C4-2B (cell line): ENCODE measurements at regions not wholly inside any gene's neighbourhood (a gene's known extent, or its start where the extent isn't known, plus 50 kb on each side); places are given as distances from the start of the nearest gene placed in this dataset.

ENCODE experiments used
- H3K27ac ChIP-seq: fragments of 450-650 bp; 2 replicates; pipeline ENCODE4 v1.5.1; 2017
- CTCF ChIP-seq: fragments of 450-650 bp; conservative IDR thresholded peaks from 2 replicates; pipeline ENCODE4 v1.5.1; 2017; ENCODE audit warnings: mild to moderate bottlenecking
- ZFX ChIP-seq: fragments of 450-650 bp; IDR thresholded peaks from 2 replicates; pipeline ENCODE4 v1.6.1; 2017

GRCh38 chr20:53706466-53707370 lies 113.1 kb upstream of the ZNF217 start:
- H3K27ac ChIP-seq = no peak overlapping the region
- TF ChIP-seq ZFX (no peak), CTCF (no peak)

- no peak overlapping the region for H3K27ac ChIP-seq
- TF ChIP-seq CTCF = no peak
- no peak for TF ChIP-seq ZFX
Measured at GRCh38 chr20:53706008-53706465, 112.4 kb upstream of the ZNF217 start.

GRCh38 chr20:53702617-53703016 lies 109.0 kb upstream of the ZNF217 start:
- no peak overlapping the region for H3K27ac ChIP-seq
- no peak for TF ChIP-seq CTCF
- TF ChIP-seq ZFX = no peak

- no peak for TF ChIP-seq ZFX
- no peak for TF ChIP-seq CTCF
- H3K27ac ChIP-seq = no peak overlapping the region
Measured at GRCh38 chr20:53699906-53700305, 106.3 kb upstream of the ZNF217 start.

- TF ChIP-seq ZFX (no peak), CTCF (no peak)
- no peak overlapping the region for H3K27ac ChIP-seq
Measured at GRCh38 chr20:53699085-53699674, 105.5 kb upstream of the ZNF217 start.

GRCh38 chr20:53698371-53698978 lies 104.8 kb upstream of the ZNF217 start:
- TF ChIP-seq ZFX (no peak), CTCF (no peak)
- H3K27ac ChIP-seq = no peak overlapping the region
